Lower leg skin (tissue), 4 donors: ENCODE measurements at regions not wholly inside any gene's neighbourhood (a gene's known extent, or its start where the extent isn't known, plus 50 kb on each side); places are given as distances from the start of the nearest gene placed in this dataset.

Source experiments
- DNase-seq, 2 donors: peaks; one replicate each; pipeline ENCODE4 v3.0.0-alpha.2; 2019; ENCODE audit warnings: low spot score in 2 of 2
- H3K4me3 ChIP-seq: fragments of 200-600 bp; sonication (generic); 2 replicates; pipeline ENCODE4 v1.5.1; 2017; ENCODE audit warnings: mild to moderate bottlenecking, low read depth; ENCODE audit not compliant: poor library complexity, severe bottlenecking
- CTCF ChIP-seq, 3 donors: fragments of 450-650 bp; IDR thresholded peaks; one replicate each; pipeline ENCODE4 v1.5.1; 2016; ENCODE audit warnings: antibody characterized with exemption in 3 of 3, mild to moderate bottlenecking in 3 of 3, moderate library complexity in 2 of 3
- POLR2A ChIP-seq, 2 donors: fragments of 450-650 bp; IDR thresholded peaks; one replicate each; pipeline ENCODE4 v1.6.1; 2016 to 2017; ENCODE audit warnings: antibody characterized with exemption in 2 of 2, mild to moderate bottlenecking in 1 of 2, moderate library complexity in 1 of 2
- WGBS, 2 donors: methylation state at CpG; one replicate each; pipeline ENCODE4 v1.1.5; 2018; 5-methylcytosine and 5-hydroxymethylcytosine counted together
- intact Hi-C: fragments of 100-400 bp; cut with DNase I; formaldehyde crosslinking; loops from one replicate; pipeline ENCODE4 v1.15.0; 2023; ENCODE audit warnings: low total_unique reads

- no peak for TF ChIP-seq POLR2A (IDR thresholded peaks at IDR 0.05)
- no peak for TF ChIP-seq CTCF (IDR thresholded peaks at IDR 0.05)
- 92 to 97% methylated on average over 1 of the region's 1 CpG for WGBS, 2 donors
- no peak overlapping the region for H3K4me3 ChIP-seq
- no peak for DNase-seq
- intact Hi-C loops: no loop called here
These were observed 280.0 kb downstream of the LRIG3 start for GRCh38 chr12:58640314-58640713.

- WGBS, 2 donors: 73 to 76% methylated on average over 2 of the region's 2 CpGs
- TF ChIP-seq CTCF (IDR thresholded peaks at IDR 0.05) (no peak), POLR2A (IDR thresholded peaks at IDR 0.05) (no peak)
- DNase-seq: no peak
- no peak overlapping the region for H3K4me3 ChIP-seq
- intact Hi-C loops: no loop called here
These were observed 274.4 kb downstream of the LRIG3 start for GRCh38 chr12:58645946-58646345.

GRCh38 chr12:58647495-58647894, 272.8 kb downstream of the LRIG3 start:
- intact Hi-C loops: no loop called here
- DNase-seq: no peak
- no peak overlapping the region for H3K4me3 ChIP-seq
- WGBS, 2 donors: 69 to 74% methylated on average over 3 of the region's 3 CpGs
- TF ChIP-seq POLR2A (IDR thresholded peaks at IDR 0.05): no peak
- no peak for TF ChIP-seq CTCF (IDR thresholded peaks at IDR 0.05)

GRCh38 chr12:58648176-58648575, 272.1 kb downstream of the LRIG3 start:
- intact Hi-C loops: no loop called here
- TF ChIP-seq POLR2A (IDR thresholded peaks at IDR 0.05) (no peak), CTCF (IDR thresholded peaks at IDR 0.05) (no peak)
- no peak overlapping the region for H3K4me3 ChIP-seq
- no peak for DNase-seq
- 51% methylated on average over 4 of the region's 4 CpGs for WGBS, 2 donors

- no peak for DNase-seq
- WGBS, 2 donors: 90 to 96% methylated on average over 3 of the region's 3 CpGs
- intact Hi-C loops: no loop called here
- TF ChIP-seq CTCF (IDR thresholded peaks at IDR 0.05) (no peak), POLR2A (IDR thresholded peaks at IDR 0.05) (no peak)
- H3K4me3 ChIP-seq: no peak overlapping the region
These were observed 268.5 kb downstream of the LRIG3 start for GRCh38 chr12:58651850-58652249.

- intact Hi-C loops: no loop called here
- 62 to 81% methylated on average over 2 of the region's 2 CpGs for WGBS, 2 donors
- no peak for DNase-seq
- no peak overlapping the region for H3K4me3 ChIP-seq
- TF ChIP-seq CTCF (IDR thresholded peaks at IDR 0.05) (no peak), POLR2A (IDR thresholded peaks at IDR 0.05) (no peak)
These were observed 266.3 kb downstream of the LRIG3 start for GRCh38 chr12:58654021-58654420.
